HG03159 (cell line): ENCODE measurements at regions not wholly inside any gene's neighbourhood (a gene's known extent, or its start where the extent isn't known, plus 50 kb on each side); places are given as distances from the start of the nearest gene placed in this dataset.

ENCODE experiments used
- ATAC-seq: cut with Tn5 transposase; IDR thresholded peaks from one replicate; pipeline ENCODE4 v1.9.1; 2021; ENCODE audit warnings: mild to moderate bottlenecking, moderate library complexity; ENCODE audit not compliant: unreplicated experiment

GRCh38 chr2:12074845-12075217 is 328.4 kb downstream of the LPIN1 start:
- no peak for ATAC-seq

- ATAC-seq: no peak
These were observed 329.2 kb downstream of the LPIN1 start for GRCh38 chr2:12075603-12076002.

- ATAC-seq: no peak
These were observed 330.4 kb downstream of the LPIN1 start for GRCh38 chr2:12076810-12077209.

GRCh38 chr2:12080360-12080759 is 333.9 kb downstream of the LPIN1 start:
- ATAC-seq: no peak

GRCh38 chr2:12081481-12082210 is 335.2 kb downstream of the LPIN1 start:
- no peak for ATAC-seq

GRCh38 chr2:12083081-12083581 is 336.7 kb downstream of the LPIN1 start:
- ATAC-seq: no peak

GRCh38 chr2:12083713-12084419 is 337.4 kb downstream of the LPIN1 start:
- no peak for ATAC-seq

GRCh38 chr2:12087175-12087574 is 340.7 kb downstream of the LPIN1 start:
- no peak for ATAC-seq

- no peak for ATAC-seq
These were observed 341.4 kb downstream of the LPIN1 start for GRCh38 chr2:12087671-12088380.

GRCh38 chr2:12089001-12089400 is 342.6 kb downstream of the LPIN1 start:
- no peak for ATAC-seq

GRCh38 chr2:12089496-12089895 is 343.1 kb downstream of the LPIN1 start:
- no peak for ATAC-seq

- no peak for ATAC-seq
These were observed 343.6 kb downstream of the LPIN1 start for GRCh38 chr2:12090072-12090471.

GRCh38 chr2:12090590-12090989 is 344.2 kb downstream of the LPIN1 start:
- no peak for ATAC-seq

- ATAC-seq: no peak
These were observed 344.9 kb downstream of the LPIN1 start for GRCh38 chr2:12091201-12091806.

- no peak for ATAC-seq
These were observed 347.7 kb downstream of the LPIN1 start for GRCh38 chr2:12094134-12094533.

- no peak for ATAC-seq
These were observed 349.8 kb downstream of the LPIN1 start for GRCh38 chr2:12096051-12096787.

- no peak for ATAC-seq
These were observed 350.5 kb downstream of the LPIN1 start for GRCh38 chr2:12096788-12097449.

GRCh38 chr2:12097859-12098258 is 351.4 kb downstream of the LPIN1 start:
- ATAC-seq: no peak

GRCh38 chr2:12099374-12099773 is 352.9 kb downstream of the LPIN1 start:
- ATAC-seq: no peak

- no peak for ATAC-seq
These were observed 356.2 kb downstream of the LPIN1 start for GRCh38 chr2:12102679-12103078.
